ENCODE measurements at regions not wholly inside any gene's neighbourhood (a gene's known extent, or its start where the extent isn't known, plus 50 kb on each side); places are given as distances from the start of the nearest gene placed in this dataset.

GRCh38 chr3:180359061-180359952 is 242.7 kb upstream of the TTC14 start:
- no peak for TF ChIP-seq E2F3 (CRISPR knock-in tag; IDR thresholded peaks at IDR 0.05)
- no peak for TF ChIP-seq NR3C1 (CRISPR knock-in tag; IDR thresholded peaks at IDR 0.05)
- TF ChIP-seq BRD4 (IDR thresholded peaks at IDR 0.05) = no peak
- TF ChIP-seq MAX (CRISPR knock-in tag; IDR thresholded peaks at IDR 0.05) = no peak
- TF ChIP-seq ZBTB33 (CRISPR knock-in tag; IDR thresholded peaks at IDR 0.05) = no peak
- TF ChIP-seq CSDE1 (IDR thresholded peaks at IDR 0.05) = no peak
- TF ChIP-seq POLR2AphosphoS5 (IDR thresholded peaks at IDR 0.05; ENCODE audit: control insufficient read depth, insufficient read depth, low read depth, low read length) = no peak
- no peak for TF ChIP-seq CEBPB (tag; IDR thresholded peaks at IDR 0.05)
- no peak for TF ChIP-seq EP300 (IDR thresholded peaks at IDR 0.05; ENCODE audit: low read length)
- TF ChIP-seq CTCF (IDR thresholded peaks at IDR 0.05 in 2 of 3, conservative IDR thresholded peaks at IDR 0.05 in 1 of 3; ENCODE audit: insufficient read depth in 2 of 3, low read depth in 1 of 3, low read length in 3 of 3) = no peak
- no peak for TF ChIP-seq HCFC1 (IDR thresholded peaks at IDR 0.05; ENCODE audit: low read depth, low read length)
- no peak for TF ChIP-seq E2F4 (CRISPR knock-in tag; IDR thresholded peaks at IDR 0.05; ENCODE audit: low read depth)
- TF ChIP-seq MEIS2 (IDR thresholded peaks at IDR 0.05; ENCODE audit: partially characterized antibody) = no peak
